ENCODE measurements at regions not wholly inside any gene's neighbourhood (a gene's known extent, or its start where the extent isn't known, plus 50 kb on each side); places are given as distances from the start of the nearest gene placed in this dataset.
A peak's percentile ranks its signal among the peaks of the same experiment; 100 is the strongest.
"Not testable (repeated sequence)": the region's sequence is repeated elsewhere in the genome, so short reads cannot be mapped to it uniquely, and the experiment has no call there.

- DNase-seq (ENCODE audit: insufficient read length, low spot score) = no peak
- FAIRE-seq = no peak
Observed at GRCh38 chr6:69623357-69623756, 173.5 kb downstream of the LMBRD1 start.

GRCh38 chr6:69622924-69623323 lies 173.9 kb downstream of the LMBRD1 start:
- no peak for DNase-seq (ENCODE audit: insufficient read length, low spot score)
- peak; percentile 4 for FAIRE-seq

GRCh38 chr6:69622230-69622629 lies 174.6 kb downstream of the LMBRD1 start:
- no peak for FAIRE-seq
- DNase-seq (ENCODE audit: insufficient read length, low spot score) = no peak

GRCh38 chr6:69617163-69617562 lies 179.6 kb downstream of the LMBRD1 start:
- no peak for FAIRE-seq

GRCh38 chr6:69609836-69610472 lies 186.9 kb downstream of the LMBRD1 start:
- FAIRE-seq (no peak), DNase-seq (ENCODE audit: insufficient read length, low spot score) (no peak)

More at GRCh38 chr6:69617163-69617562, 179.6 kb downstream of the LMBRD1 start:
- no peak for DNase-seq (ENCODE audit: insufficient read length, low spot score)

- no peak for DNase-seq (ENCODE audit: insufficient read length, low spot score)
- no peak for FAIRE-seq
Observed at GRCh38 chr6:69601132-69601531, 195.7 kb downstream of the LMBRD1 start.

GRCh38 chr6:69594405-69594804 lies 202.4 kb downstream of the LMBRD1 start:
- FAIRE-seq (no peak), DNase-seq (ENCODE audit: insufficient read length, low spot score) (no peak)

GRCh38 chr6:69593706-69594105 lies 203.1 kb downstream of the LMBRD1 start:
- FAIRE-seq = no peak
- DNase-seq (ENCODE audit: insufficient read length, low spot score) = no peak

DNA sequence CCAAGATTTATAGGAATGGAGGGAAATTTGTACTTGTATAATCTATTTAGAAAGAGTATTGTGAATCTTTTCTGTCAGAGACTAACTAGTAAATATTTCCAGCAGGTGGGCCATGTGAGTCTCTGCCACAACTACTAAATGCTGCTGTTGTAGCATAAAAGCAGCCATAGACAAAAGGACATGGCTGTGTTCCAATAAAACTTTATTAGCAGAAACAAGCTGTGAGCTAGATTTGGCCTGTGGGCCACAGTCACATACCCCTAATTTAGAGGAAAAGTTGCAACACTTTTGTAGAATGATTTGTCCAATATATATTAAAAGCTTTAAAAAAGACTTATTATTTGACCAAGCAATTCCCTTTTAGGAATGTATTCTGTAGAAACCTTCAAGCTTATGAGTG lies 207.2 kb downstream of the LMBRD1 start:
- FAIRE-seq = no peak
- no peak for DNase-seq (ENCODE audit: insufficient read length, low spot score)

DNA sequence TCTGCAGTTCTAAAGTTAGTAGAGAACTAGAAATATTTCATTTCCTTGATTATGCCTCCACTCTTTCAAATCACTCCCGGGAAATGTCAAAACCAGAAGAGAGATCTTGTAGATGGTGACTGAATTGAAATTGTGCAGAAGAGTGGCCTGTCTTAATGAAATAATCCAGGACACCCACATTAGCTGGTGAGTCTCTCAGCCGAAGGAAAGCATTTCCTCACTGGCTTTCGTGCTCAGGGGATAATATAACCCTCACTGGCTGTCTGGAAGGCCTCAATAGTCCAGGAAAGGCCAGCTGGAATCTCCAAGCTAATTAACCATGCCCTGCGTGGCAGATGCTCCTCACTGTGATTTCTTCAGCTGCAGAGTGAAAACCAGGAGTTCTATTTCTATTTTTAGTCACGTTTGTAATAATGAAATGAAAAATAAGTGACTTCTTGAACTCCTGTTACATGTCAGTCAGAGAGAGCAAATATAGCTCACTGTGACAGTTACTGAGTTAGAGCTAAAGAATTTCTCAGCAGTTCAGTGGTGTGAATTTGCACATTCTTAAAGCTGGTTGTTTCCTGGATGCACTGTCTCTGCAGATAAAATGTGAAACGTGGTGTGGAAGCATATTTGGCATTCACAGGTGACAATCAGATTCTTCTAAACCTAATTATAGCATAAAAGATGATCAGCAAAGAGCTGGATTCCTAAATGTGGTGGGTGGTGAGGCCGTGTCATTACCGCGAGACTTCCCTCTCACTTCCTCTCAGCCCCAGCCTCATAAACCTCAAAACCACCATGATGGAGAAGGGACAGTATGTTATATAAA lies 211.7 kb downstream of the LMBRD1 start:
- DNase-seq (ENCODE audit: insufficient read length, low spot score) = peak; percentile 5
- FAIRE-seq = peak; percentile 59

GRCh38 chr6:69584536-69584912 lies 212.3 kb downstream of the LMBRD1 start:
- no peak for FAIRE-seq
- DNase-seq (ENCODE audit: insufficient read length, low spot score) = no peak

- FAIRE-seq = no peak
Observed at GRCh38 chr6:69581581-69581980, 215.2 kb downstream of the LMBRD1 start.

DNA sequence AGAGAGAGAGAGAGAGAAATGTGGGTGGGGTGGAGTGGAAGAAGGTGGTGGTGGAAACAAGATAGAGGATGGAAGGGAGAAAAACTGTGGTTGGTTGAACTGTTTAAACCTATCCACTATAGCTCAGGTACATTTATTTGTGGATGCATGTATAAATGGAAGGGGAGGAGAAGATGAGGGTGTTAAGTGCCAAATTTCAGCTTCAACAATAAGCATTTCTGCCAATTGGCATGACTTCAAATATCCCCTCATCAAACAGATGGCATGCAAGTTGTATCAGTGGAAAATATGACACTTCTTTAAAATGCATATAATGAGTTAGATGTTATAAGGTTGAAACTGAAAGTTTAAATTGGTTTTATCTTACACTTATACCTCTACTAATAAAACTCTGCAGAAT lies 216.1 kb downstream of the LMBRD1 start:
- DNase-seq (ENCODE audit: insufficient read length, low spot score) (no peak), FAIRE-seq (no peak)

More at GRCh38 chr6:69581581-69581980, 215.2 kb downstream of the LMBRD1 start:
- no peak for DNase-seq (ENCODE audit: insufficient read length, low spot score)

DNA sequence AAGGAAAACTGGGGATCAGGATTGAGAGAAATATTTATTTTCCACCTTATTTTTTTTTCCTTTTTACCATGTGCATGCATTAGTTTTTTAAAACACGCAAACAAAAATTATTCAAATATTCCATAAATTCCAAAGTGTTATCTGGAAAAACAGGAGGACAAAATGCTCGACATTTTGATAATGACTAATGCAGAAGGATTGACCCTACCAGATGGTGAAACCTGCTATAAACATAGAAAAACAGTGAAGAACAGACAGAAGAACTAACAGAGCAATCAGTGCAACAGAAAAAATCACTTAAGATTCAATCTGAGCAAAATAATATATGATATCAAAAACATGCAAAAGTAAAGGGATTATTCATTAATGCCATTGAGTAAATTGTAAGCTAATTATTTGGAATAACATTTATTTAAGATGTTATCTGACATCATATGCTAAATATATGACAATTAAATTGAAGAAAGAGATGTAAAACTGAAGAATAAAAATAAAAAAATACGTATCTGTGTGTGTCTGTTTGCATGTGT lies 218.4 kb downstream of the LMBRD1 start:
- DNase-seq (ENCODE audit: insufficient read length, low spot score) = no peak
- FAIRE-seq = no peak

DNA sequence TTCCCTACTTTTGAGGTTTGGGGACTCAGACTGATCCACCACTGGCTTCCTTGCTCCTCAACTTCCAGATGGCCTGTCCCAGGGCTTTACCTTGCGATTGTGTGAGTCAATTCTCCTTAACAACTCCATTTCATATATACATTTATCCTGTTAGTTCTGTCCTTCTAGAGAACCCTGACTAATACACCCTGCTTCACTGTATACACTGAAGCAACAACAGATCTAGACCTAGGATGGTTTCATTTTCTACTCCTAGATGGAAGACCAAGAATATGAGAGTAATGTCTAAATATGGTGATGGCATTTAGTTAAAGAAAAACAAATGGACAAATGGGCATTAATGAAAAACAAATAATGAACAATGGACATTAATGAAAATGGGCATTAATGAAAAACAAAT lies 225.6 kb downstream of the LMBRD1 start:
- FAIRE-seq = no peak
- no peak for DNase-seq (ENCODE audit: insufficient read length, low spot score)

GRCh38 chr6:69570106-69570505 lies 226.7 kb downstream of the LMBRD1 start:
- no peak for FAIRE-seq
- DNase-seq (ENCODE audit: insufficient read length, low spot score) = no peak

- FAIRE-seq; DNase-seq (ENCODE audit: insufficient read length, low spot score): not testable (repeated sequence)
Observed at GRCh38 chr6:69560597-69560996, 236.2 kb downstream of the LMBRD1 start.

- FAIRE-seq = no peak
- DNase-seq (ENCODE audit: insufficient read length, low spot score) = no peak
Observed at GRCh38 chr6:69555088-69555638, 241.6 kb downstream of the LMBRD1 start.

DNA sequence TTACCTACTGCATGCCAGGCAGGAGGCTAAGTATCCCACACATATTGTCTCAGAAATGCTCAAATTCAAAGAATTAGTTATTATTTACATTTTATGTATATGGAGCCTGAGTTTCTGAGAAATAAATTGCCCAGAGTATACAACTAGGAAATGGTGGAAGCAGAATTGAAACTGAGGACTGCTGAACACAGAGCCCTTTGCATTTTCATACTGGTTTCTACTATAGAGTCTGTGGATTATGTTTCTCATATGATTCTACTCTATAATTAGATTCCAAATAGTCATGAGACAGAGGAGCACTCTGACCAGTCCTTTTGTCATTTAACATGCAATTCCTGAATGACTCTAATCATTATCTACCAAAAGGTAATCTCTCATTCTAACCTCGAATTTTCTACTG lies 254.3 kb downstream of the LMBRD1 start:
- FAIRE-seq (no peak), DNase-seq (ENCODE audit: insufficient read length, low spot score) (no peak)

GRCh38 chr6:69527921-69528476 lies 268.8 kb downstream of the LMBRD1 start:
- FAIRE-seq = no peak
- DNase-seq (ENCODE audit: insufficient read length, low spot score) = no peak

- DNase-seq (ENCODE audit: insufficient read length, low spot score); FAIRE-seq: not testable (repeated sequence)
Observed at GRCh38 chr6:69515480-69515879, 281.3 kb downstream of the LMBRD1 start.
